ENCODE measurements at regions not wholly inside any gene's neighbourhood (a gene's known extent, or its start where the extent isn't known, plus 50 kb on each side); places are given as distances from the start of the nearest gene placed in this dataset.

DNA sequence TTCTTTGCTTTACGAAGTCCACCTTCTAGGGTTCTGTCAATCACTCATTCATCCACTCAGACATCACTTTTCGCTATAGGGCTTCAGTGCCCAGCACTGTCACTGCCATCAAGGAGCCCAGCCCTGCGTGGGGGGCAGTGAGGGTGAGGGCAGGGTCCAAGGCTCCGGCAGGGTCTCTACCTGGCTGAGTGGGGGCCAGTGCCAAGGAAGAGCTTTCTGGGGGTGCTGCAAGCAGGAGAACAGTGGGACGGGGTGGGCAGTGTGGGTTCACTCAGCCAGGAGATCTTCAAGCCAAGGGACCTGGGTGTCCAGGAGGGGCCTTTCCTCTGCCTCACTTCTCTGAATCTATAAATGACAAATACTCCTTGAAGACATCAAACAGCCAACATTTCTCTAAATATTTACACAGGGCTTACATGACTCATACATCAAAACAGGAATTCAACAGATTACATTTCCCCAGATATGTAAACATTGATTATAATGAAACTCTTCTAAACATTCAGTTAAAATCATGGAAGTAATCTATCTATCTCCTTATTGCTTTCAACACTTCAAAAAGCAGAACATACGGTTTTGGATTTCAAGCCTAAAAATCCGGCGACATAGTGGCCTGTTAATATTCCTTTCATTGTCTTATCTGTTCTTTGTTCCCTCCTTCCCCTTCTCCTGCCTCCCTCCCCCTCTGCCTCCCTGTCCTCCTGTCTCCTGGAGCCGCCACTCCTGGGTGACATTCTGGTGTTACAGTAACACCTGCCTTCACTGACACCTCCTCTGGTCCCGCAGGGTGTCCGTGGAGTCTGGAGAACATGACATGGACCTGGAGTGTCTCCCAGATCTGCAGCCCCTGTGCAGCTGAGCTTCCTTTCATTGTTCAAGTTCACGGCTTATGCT is 94.4 kb upstream of the ADRA2C start:
- in situ Hi-C loops (cut with HindIII; ENCODE audit: low sequenced_read_pairs): loop anchor here (5.0 kb wide), 2 partner anchors 65 to 105 kb away; no protein-coding TSS in a partner anchor

DNA sequence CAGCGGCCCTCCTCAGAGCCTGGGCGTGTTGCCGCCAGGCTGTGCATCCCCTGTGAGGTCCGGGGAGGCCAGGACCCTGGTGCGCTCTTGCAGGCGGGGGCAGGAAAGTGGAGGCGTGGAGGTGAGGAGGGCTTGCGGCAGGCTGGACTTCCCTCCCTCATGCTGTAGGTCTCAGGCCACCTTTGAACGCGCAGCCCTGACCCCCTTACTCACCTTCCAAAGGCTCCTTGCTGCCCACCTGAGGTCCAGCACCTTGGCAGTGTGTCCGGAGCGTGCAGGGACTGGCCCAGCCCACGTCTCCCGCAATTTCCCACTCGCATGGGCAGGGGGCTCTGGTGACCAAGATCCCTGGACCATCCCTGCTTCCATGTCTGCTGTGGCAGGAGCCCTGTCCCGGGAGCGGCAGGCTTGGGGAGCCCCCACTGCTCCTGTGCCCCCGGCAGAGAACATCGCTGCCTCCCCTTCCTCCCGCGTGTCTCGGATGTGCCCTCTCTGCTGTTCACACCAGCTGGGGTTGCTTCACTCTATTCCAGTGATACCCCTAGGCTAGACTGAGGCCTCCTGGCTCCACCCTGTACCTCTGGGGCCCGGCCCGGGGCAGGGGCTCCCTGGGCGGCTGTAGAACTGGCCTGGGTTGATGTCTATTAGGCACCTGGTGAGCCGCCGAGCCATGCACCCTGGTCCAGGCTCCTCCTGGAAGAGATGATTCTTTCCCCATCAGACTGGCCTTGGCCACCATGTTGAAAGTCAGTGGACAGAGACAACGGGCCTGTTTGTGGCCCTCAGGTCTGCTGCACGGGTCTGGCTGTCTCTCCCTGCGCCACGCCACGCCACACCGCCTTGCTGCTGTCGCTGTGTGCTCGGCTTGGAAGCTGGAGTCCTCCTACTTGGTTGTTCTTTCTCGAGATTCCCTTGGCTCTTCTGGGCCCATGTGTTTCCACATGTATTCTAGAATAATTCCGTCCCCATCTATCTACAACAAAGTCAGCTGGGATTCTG is 95.4 kb upstream of the ADRA2C start:
- in situ Hi-C loops (cut with HindIII; ENCODE audit: low sequenced_read_pairs): loop anchor here (5.0 kb wide), 2 partner anchors 66 to 106 kb away; no protein-coding TSS in a partner anchor

GRCh38 chr4:3669553-3669949 is 96.6 kb upstream of the ADRA2C start:
- in situ Hi-C loops (cut with HindIII; ENCODE audit: low sequenced_read_pairs): no loop called here

DNA sequence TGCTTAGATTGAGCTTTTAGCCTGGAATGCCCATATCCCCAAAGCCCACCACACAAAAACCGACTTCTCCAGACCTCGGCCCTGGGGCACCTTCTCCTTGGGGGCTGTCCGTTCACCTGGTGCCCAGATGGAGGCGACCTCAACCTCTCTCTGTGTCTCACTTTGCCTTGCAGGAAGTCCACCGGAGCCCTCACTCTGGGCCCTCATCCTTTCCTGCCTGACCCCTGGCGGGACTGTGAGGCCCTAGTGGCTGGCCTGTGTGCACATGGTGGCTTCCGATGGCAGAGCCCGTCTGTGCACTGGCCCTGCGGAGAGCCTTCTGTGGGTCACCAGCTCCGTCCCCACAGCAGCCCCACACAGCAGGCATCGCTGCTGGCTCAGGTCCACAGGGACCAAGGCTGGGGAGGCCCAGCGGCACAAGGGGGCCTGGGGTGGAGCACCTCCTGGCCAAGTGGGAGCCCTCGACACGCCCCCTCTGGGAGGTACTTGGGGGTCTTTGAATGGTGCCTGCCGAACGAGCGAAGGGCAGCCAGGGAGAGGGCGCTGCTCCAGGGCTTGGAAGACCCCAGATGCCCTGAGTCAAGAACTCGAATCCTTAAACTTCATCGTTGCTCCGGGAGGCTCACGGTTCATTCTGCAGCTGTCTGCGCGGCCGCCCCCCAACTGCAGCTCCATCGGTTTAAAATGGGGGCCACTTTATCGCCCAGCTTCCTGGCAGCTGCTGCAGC is 97.2 kb upstream of the ADRA2C start:
- in situ Hi-C loops (cut with HindIII; ENCODE audit: low sequenced_read_pairs): no loop called here

DNA sequence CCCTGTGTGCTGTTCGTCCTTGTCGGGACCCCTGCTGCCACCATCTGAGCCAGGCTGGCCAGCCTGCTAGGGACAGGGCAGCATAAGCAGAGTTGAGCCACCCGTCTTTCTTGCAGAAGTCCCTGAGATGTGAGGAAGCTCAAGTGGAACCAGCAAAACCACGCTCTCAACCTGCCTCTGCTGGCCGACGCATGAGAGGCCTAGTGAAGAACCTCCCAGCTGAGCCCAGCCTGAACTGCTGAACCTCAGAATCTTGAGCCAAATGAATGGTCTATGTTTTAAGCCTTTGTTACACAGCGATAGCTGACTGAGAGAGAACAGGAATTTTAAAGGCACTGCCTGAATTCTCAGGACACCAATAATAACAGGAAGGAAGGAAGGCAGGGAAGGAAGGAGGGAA is 98.9 kb upstream of the ADRA2C start:
- in situ Hi-C loops (cut with HindIII; ENCODE audit: low sequenced_read_pairs): no loop called here

GRCh38 chr4:3666263-3666662 is 99.9 kb upstream of the ADRA2C start:
- in situ Hi-C loops (cut with HindIII; ENCODE audit: low sequenced_read_pairs): no loop called here

GRCh38 chr4:3665360-3665891 is 100.8 kb upstream of the ADRA2C start:
- in situ Hi-C loops (cut with HindIII; ENCODE audit: low sequenced_read_pairs): no loop called here

- in situ Hi-C loops (cut with HindIII; ENCODE audit: low sequenced_read_pairs): no loop called here
Measured at GRCh38 chr4:3663791-3664190, 102.4 kb upstream of the ADRA2C start.

- in situ Hi-C loops (cut with HindIII; ENCODE audit: low sequenced_read_pairs): no loop called here
Measured at GRCh38 chr4:3662516-3662915, 103.7 kb upstream of the ADRA2C start.

DNA sequence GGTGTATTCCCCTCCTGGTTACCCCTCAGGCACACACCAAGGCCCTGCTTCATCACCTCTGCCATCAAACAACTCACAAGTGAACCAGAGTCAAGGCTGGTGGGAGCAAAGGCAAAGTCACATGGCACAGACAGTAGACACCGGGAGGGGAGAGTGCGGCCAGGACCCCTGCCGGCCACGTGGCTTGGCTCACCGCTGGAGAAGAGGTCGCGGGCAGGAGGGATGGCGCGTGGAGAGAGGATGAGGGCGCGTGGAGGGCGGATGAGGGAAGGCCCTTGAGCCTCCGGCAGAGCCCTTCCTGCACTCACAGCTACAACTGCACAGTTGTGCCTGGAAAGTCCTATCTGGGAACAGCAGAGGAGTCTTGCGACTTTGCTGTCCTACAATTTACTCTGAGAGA is 104.2 kb upstream of the ADRA2C start:
- in situ Hi-C loops (cut with HindIII; ENCODE audit: low sequenced_read_pairs): no loop called here

- in situ Hi-C loops (cut with HindIII; ENCODE audit: low sequenced_read_pairs): no loop called here
Measured at GRCh38 chr4:3660928-3661515, 105.2 kb upstream of the ADRA2C start.

DNA sequence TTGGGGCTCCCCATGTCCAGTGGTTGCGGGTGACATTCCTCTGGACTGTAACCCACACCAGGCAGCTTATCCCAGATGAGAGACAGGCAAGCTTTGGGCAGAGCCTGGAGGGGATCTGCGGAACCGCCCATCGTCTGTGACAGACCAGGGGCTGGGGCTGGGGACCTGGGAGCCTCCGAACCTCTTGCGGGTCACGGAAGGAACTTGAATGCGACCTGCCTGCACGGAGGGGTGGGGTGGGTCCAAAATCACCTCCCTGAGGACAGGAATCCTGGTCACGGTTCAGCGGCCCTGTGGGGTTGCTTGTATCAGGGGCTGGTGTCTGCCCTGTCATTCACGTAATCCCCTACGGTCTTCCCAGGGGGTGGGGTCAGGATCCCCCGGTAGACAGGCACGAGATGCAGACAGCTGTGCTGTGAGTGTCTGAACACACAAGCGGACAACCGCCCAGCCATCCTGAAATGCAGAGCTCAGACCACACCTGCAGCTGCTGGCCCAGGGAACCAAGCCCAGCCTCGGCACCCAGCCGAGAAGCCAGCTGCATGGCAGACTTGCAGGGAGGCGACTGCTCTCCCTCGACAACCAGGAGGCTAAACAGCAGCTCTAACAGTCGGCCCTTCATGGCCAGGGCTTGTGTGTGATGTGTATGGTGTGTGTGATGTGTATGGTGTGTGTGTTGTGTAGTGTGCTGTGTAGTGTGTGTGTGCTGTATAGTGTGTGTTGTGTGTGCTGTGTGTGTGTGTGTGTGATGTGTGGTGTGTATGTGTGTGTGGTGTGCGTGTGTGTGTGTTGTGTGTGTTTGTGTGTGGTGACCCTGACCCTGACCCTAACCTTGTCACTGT is 105.9 kb upstream of the ADRA2C start:
- in situ Hi-C loops (cut with HindIII; ENCODE audit: low sequenced_read_pairs): no loop called here

DNA sequence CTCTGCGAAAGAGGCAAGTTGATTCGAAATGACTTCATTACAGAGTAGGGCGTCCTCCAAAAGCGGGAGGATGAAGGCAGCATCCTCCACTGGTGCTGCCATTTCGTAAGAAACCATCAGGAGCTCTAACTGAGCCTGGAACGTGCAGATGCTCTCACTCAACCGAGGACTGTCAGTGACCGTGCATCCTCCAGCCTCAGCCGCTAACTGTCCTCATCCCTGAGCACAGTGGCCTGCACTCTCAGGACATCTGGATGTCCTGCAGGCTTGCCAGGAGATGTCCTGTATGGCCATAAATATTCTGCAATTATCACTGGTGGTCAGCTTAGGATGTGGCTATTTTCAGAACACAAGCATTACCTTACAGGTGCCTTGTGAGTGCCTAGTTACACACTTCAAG is 107.1 kb upstream of the ADRA2C start:
- in situ Hi-C loops (cut with HindIII; ENCODE audit: low sequenced_read_pairs): no loop called here

DNA sequence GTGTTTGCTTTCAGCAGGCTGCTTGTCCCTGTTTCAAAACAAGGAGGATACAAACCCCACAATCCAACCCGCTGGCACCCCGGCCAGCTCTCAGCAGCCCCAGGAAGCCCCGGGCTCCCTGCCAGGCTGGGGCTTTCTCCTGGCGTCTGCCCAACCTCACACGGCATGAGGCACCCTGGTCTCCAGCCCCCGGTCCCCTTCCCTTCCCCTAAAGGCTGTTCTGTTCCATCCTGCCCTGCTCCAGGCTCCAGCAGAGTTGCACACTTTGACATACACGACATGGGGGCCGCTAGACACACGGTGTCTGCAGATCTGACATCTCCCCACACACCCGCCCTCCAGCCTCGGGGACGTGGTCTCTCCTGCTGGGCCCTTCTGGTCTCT is 107.7 kb upstream of the ADRA2C start:
- in situ Hi-C loops (cut with HindIII; ENCODE audit: low sequenced_read_pairs): no loop called here

GRCh38 chr4:3657902-3658529 is 108.2 kb upstream of the ADRA2C start:
- in situ Hi-C loops (cut with HindIII; ENCODE audit: low sequenced_read_pairs): no loop called here

DNA sequence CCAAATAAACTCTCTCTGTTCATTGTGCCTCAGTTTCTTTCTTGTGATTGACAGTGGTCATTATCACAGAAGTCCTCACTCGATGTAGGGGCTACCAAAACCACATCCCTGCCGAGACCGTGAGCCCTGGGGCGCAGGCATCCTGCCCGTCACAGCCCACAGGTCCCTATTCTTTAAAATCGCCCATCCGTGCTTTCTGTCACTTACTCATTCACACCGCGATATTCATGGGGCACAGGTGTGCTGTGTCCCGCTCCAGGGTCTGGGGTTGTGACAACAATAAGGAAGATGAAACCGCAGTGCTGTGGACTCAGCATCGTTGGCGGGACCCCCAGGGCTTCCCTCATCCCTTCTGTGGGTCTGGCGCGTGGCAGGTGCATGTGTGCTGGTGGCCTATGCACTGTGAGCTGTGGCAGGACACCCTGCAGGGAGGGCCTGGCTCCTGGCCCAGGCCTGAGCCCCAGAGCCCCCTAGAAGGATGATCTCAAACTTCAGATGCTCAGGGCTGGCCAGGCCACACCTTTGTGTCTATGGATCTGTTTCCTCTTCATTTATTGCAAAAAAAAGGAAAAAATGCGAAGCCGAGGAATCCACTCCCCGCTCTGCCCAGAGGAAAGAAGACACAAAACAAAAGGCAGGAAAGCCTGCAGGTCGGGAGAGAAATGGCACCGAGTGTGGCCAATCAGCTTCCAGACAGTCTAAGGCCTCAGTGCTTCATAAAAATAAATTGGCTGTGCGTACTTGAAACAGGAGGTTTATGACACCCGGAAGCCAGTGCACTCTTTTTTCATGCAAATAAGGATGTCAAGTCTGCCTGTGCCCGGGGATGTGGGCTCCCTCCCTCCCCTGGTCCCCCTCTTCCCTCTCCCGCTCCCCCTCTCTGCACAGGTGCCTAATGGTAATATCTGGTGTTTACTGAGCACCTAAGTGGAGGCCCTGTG is 109.5 kb upstream of the ADRA2C start:
- in situ Hi-C loops (cut with HindIII; ENCODE audit: low sequenced_read_pairs): no loop called here

GRCh38 chr4:3655963-3656362 is 110.2 kb upstream of the ADRA2C start:
- in situ Hi-C loops (cut with HindIII; ENCODE audit: low sequenced_read_pairs): no loop called here

DNA sequence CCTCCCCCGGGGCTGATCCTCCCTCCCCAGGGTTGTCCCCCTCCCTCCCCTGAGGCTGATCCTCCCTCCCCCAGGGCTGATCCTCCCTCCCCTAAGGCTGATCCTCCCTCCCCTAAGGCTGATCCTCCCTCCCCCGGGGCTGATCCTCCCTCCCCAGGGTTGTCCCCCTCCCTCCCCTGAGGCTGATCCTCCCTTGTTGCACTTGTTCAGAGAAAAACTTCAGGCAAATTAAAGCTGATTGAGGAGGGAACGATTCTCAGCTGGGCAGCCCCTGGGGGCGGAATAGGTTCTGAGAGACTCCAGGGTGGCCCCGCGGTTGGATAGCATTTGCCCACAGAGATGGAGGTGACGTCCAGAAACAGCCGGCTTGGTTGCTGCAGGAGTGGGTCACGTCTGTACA is 110.7 kb upstream of the ADRA2C start:
- in situ Hi-C loops (cut with HindIII; ENCODE audit: low sequenced_read_pairs): no loop called here

Measured in endothelial cell of hepatic sinusoid (primary cell).